Daoy (cell line): ENCODE measurements at regions not wholly inside any gene's neighbourhood (a gene's known extent, or its start where the extent isn't known, plus 50 kb on each side); places are given as distances from the start of the nearest gene placed in this dataset.
"Not testable (repeated sequence)": the region's sequence is repeated elsewhere in the genome, so short reads cannot be mapped to it uniquely, and the experiment has no call there.

ENCODE experiments used
- DNase-seq: peaks from one replicate; pipeline ENCODE4 v3.0.0-alpha.2; 2015; ENCODE audit warnings: low read depth

- no peak for DNase-seq
Observed at GRCh38 chr5:124620743-124621142, 125.7 kb downstream of the ZNF608 start.

GRCh38 chr5:124619121-124619520 is 127.3 kb downstream of the ZNF608 start:
- DNase-seq = no peak

GRCh38 chr5:124617787-124618186 is 128.7 kb downstream of the ZNF608 start:
- DNase-seq = no peak

GRCh38 chr5:124614836-124615385 is 131.5 kb downstream of the ZNF608 start:
- DNase-seq = no peak

GRCh38 chr5:124614105-124614504 is 132.3 kb downstream of the ZNF608 start:
- no peak for DNase-seq

GRCh38 chr5:124613273-124613953 is 133.0 kb downstream of the ZNF608 start:
- no peak for DNase-seq

- DNase-seq = no peak
Observed at GRCh38 chr5:124612023-124612422, 134.4 kb downstream of the ZNF608 start.

- DNase-seq = not testable (repeated sequence)
Observed at GRCh38 chr5:124611262-124611661, 135.2 kb downstream of the ZNF608 start.

GRCh38 chr5:124609685-124610084 is 136.8 kb downstream of the ZNF608 start:
- not testable (repeated sequence) for DNase-seq

GRCh38 chr5:124606543-124606942 is 139.9 kb downstream of the ZNF608 start:
- no peak for DNase-seq

- no peak for DNase-seq
Observed at GRCh38 chr5:124606093-124606492, 140.3 kb downstream of the ZNF608 start.

GRCh38 chr5:124605541-124605940 is 140.9 kb downstream of the ZNF608 start:
- DNase-seq = no peak

GRCh38 chr5:124604419-124604818 is 142.0 kb downstream of the ZNF608 start:
- no peak for DNase-seq

- DNase-seq = no peak
Observed at GRCh38 chr5:124602925-124603650, 143.4 kb downstream of the ZNF608 start.

- peak; percentile 83 for DNase-seq
Observed at GRCh38 chr5:124599028-124599973, 147.1 kb downstream of the ZNF608 start.

- DNase-seq = peak; percentile 95
Observed at GRCh38 chr5:124596595-124597421, 149.6 kb downstream of the ZNF608 start.

- DNase-seq = no peak
Observed at GRCh38 chr5:124593952-124594351, 152.5 kb downstream of the ZNF608 start.

GRCh38 chr5:124592891-124593290 is 153.5 kb downstream of the ZNF608 start:
- DNase-seq = no peak

- no peak for DNase-seq
Observed at GRCh38 chr5:124591583-124591982, 154.9 kb downstream of the ZNF608 start.

- DNase-seq = no peak
Observed at GRCh38 chr5:124590686-124591085, 155.8 kb downstream of the ZNF608 start.

GRCh38 chr5:124587280-124587679 is 159.2 kb downstream of the ZNF608 start:
- no peak for DNase-seq
